K562 (cell line): ENCODE measurements at regions not wholly inside any gene's neighbourhood (a gene's known extent, or its start where the extent isn't known, plus 50 kb on each side); places are given as distances from the start of the nearest gene placed in this dataset.

Source experiments
- ATAC-seq: fragments of 200-7000 bp; cut with Tn5 transposase; 3 replicates; pipeline ENCODE4 v1.9.1; 2020; ENCODE audit warnings: moderate library complexity
- BruUV-seq: library from RNA; stranded (reverse); fragments of 400-500 nt; replicated peaks from 2 replicates; lab custom pipeline; 2021; lab: Mats Ljungman, UMichigan
- CTCF ChIA-PET: fragments of 300-600 bp; formaldehyde crosslinking; extraction: SDS; loops from one replicate; lab custom pipeline; 2021; ENCODE audit warnings: low intra/inter-chr PET ratio; lab: Yijun Ruan, JAX
- POLR2A ChIA-PET: fragments of 300-600, 350-650 bp; sonication (Branson Sonifier 250); formaldehyde crosslinking; extraction: SDS; loops from one replicate; lab custom pipeline; 2021; ENCODE audit warnings: antibody characterized with exemption, inconsistent platforms; lab: Yijun Ruan, JAX
- DNase-seq, 4 experiments: peaks; one replicate each; pipeline versions ENCODE4 v3.0.0 to v3.0.0-alpha.2; 2011 to 2018; ENCODE audit warnings: low spot score in 3 of 4, mixed read lengths in 3 of 4; ENCODE audit errors: extremely low read depth in 1 of 4
- FAIRE-seq: peaks from 2 replicates; lab custom pipeline; 2011; peaks lifted over from hg19 to GRCh38; lab: Jason Lieb, UNC
- H2AFZ ChIP-seq: 2 replicates; pipeline ENCODE4 v1.6.0; 2011; ENCODE audit warnings: low read depth, low read length, control low read depth, inconsistent platforms
- H3K27ac ChIP-seq: fragments of 200-600 bp; 3 replicates; pipeline ENCODE4 v1.8.0; 2011; ENCODE audit warnings: low read depth, mild to moderate bottlenecking, control low read depth, inconsistent platforms, low read length, moderate library complexity, mixed read lengths; ENCODE audit errors: extremely low read depth
- H3K27me3 ChIP-seq, 2 experiments: fragments of 300-600 bp in 1 of 2; 2 replicates in 1 of 2; 3 replicates in 1 of 2; pipeline versions ENCODE4 v1.6.0 to v1.8.0; 2011; ENCODE audit warnings: inconsistent platforms in 2 of 2, low read length in 2 of 2, mild to moderate bottlenecking in 1 of 2, mixed read lengths in 1 of 2, moderate library complexity in 1 of 2; ENCODE audit not compliant: control insufficient read depth in 2 of 2, insufficient read depth in 2 of 2
- H3K36me3 ChIP-seq: fragments of 300-600 bp; 3 replicates; pipeline ENCODE4 v1.8.0; 2011; ENCODE audit warnings: mild to moderate bottlenecking, low read length, inconsistent platforms; ENCODE audit not compliant: control insufficient read depth, insufficient read depth
- H3K4me1 ChIP-seq, 2 experiments: fragments of 200-600 bp in 1 of 2; replicated peaks in 1 of 2; 2 replicates in 1 of 2; 3 replicates in 1 of 2; pipeline versions ENCODE4 v1.5.1 to v1.8.0; 2011; ENCODE audit warnings: inconsistent platforms in 2 of 2, low read length in 2 of 2, mild to moderate bottlenecking in 1 of 2, mixed read lengths in 1 of 2, moderate library complexity in 1 of 2; ENCODE audit not compliant: control insufficient read depth in 2 of 2, insufficient read depth in 2 of 2
- H3K4me2 ChIP-seq: 2 replicates; pipeline ENCODE4 v1.6.1; 2011; ENCODE audit warnings: low read length, control low read depth, inconsistent platforms, mixed read lengths; ENCODE audit not compliant: insufficient read depth
- H3K4me3 ChIP-seq: fragments of 200-600 bp; sonication (generic), shearing (Covaris generic); 2 replicates; pipeline ENCODE4 v1.5.1; 2016; ENCODE audit warnings: control low read depth, inconsistent platforms
- H3K79me2 ChIP-seq: fragments of 200-600 bp; 3 replicates; pipeline ENCODE4 v1.8.0; 2011; ENCODE audit warnings: low read length, inconsistent platforms; ENCODE audit not compliant: control insufficient read depth, insufficient read depth
- H3K9ac ChIP-seq, 2 experiments: 2 replicates each; pipeline versions ENCODE4 v1.6.0 to v1.6.1; 2011; ENCODE audit warnings: low read depth in 2 of 2, low read length in 2 of 2, control low read depth in 1 of 2, inconsistent platforms in 1 of 2, mild to moderate bottlenecking in 1 of 2, mixed read lengths in 1 of 2; ENCODE audit not compliant: insufficient read depth in 1 of 2
- H3K9me1 ChIP-seq: one replicate; pipeline ENCODE4 v1.6.0; 2011; ENCODE audit warnings: inconsistent platforms, mild to moderate bottlenecking, low read length, moderate library complexity; ENCODE audit not compliant: control insufficient read depth, insufficient read depth
- H3K9me3 ChIP-seq: replicated peaks from 2 replicates; pipeline ENCODE4 v1.5.1; 2011; ENCODE audit warnings: low read depth, low read length, inconsistent platforms; ENCODE audit not compliant: control insufficient read depth, insufficient read depth
- H4K20me1 ChIP-seq: replicated peaks from 2 replicates; pipeline ENCODE4 v1.6.1; 2011; ENCODE audit warnings: low read length, inconsistent platforms, mixed read lengths; ENCODE audit not compliant: control insufficient read depth, insufficient read depth
- FOXP4 ChIP-seq: sonication (generic); formaldehyde crosslinking; IDR thresholded peaks from 2 replicates; pipeline ENCODE4 v1.8.0; 2022; ENCODE audit warnings: mild to moderate bottlenecking, missing genetic modification reagents, borderline replicate concordance
- MAZ ChIP-seq, 2 experiments: fragments of 450-650 bp in 1 of 2; sonication (generic) in 1 of 2; formaldehyde crosslinking; IDR thresholded peaks in 1 of 2; conservative IDR thresholded peaks in 1 of 2; 2 replicates each; pipeline versions ENCODE4 v1.4.0 to v1.5.0; 2020; ENCODE audit warnings: mild to moderate bottlenecking in 1 of 2, missing genetic modification reagents in 1 of 2
- SIN3A ChIP-seq, 2 experiments: fragments of 150-350 bp in 1 of 2; IDR thresholded peaks; 2 replicates each; pipeline ENCODE4 v1.6.1; 2011 to 2016; ENCODE audit warnings: borderline replicate concordance in 2 of 2, low read depth in 2 of 2, low read length in 2 of 2, mild to moderate bottlenecking in 2 of 2, moderate library complexity in 2 of 2; ENCODE audit not compliant: control insufficient read depth in 1 of 2
- WGBS: fragments of 100-300 bp; shearing (Covaris generic); methylation state at CpG from one replicate; pipeline ENCODE4 v1.1.6; 2016; ENCODE audit warnings: low coverage, mixed read lengths; ENCODE audit not compliant: insufficient coverage; ENCODE audit errors: missing lambda C conversion rate; 5-methylcytosine and 5-hydroxymethylcytosine counted together
- in situ Hi-C: fragments of 300-500 bp; cut with MboI; formaldehyde crosslinking; loops from 4 replicates; pipeline ENCODE4 v1.15.0; 2018; ENCODE audit warnings: inconsistent platforms, mixed read lengths
- intact Hi-C: fragments of 100-400 bp; cut with micrococcal nuclease; formaldehyde crosslinking; loops from 2 replicates; pipeline ENCODE4 v1.14.2; 2022

GRCh38 chr11:115760461-115761320, 256.5 kb upstream of the CADM1 start (continued):
- TF ChIP-seq FOXP4 (CRISPR knock-in tag) = no peak

GRCh38 chr11:115759622-115760460, 255.6 kb upstream of the CADM1 start:
- Histone ChIP-seq H3K4me1 (0 out of 5 replicates have a peak, but pooled peaks cover 0 to 5% of the 10 kb centered on the region in 2 experiments), H3K4me3 (no peak overlapping the region)
- TF ChIP-seq MAZ (CRISPR knock-in tag; conservative IDR thresholded peaks at IDR 0.05 in 1 of 2, IDR thresholded peaks at IDR 0.05 in 1 of 2) = 0 out of 4 replicates have a peak, but pooled peaks of 1 of the 2 experiments have one; percentile 28
- TF ChIP-seq SIN3A (IDR thresholded peaks at IDR 0.05; ENCODE audit: borderline replicate concordance in 2 of 2, control insufficient read depth in 1 of 2, low read depth in 2 of 2, low read length in 2 of 2) = no peak
- TF ChIP-seq, all 486 proteins: peak for 1
- in situ Hi-C loops (no loop called here), intact Hi-C loops (no loop called here)
- H3K79me2 ChIP-seq = no peaks in the 10 kb centered on the region
- DNase-seq (no peak), ATAC-seq (no peak), FAIRE-seq (no peak)
- under 1% methylated on average over 25 of the region's 70 CpGs for WGBS
- no peaks in the 10 kb centered on the region for H3K9me3 ChIP-seq
- no peak overlapping the region for H3K27ac ChIP-seq
- H2AFZ ChIP-seq = no peak overlapping the region
- H3K4me2 ChIP-seq = no peak overlapping the region
- CTCF ChIA-PET = no interaction called here
- no peaks in the 10 kb centered on the region for H4K20me1 ChIP-seq
- H3K9ac ChIP-seq = no peak overlapping the region
- H3K36me3 ChIP-seq = no peaks in the 10 kb centered on the region
- H3K9me1 ChIP-seq = no peaks in the 10 kb centered on the region
- POLR2A ChIA-PET = no interaction called here
- no TSS peak for BruUV-seq
- peaks cover 6 to 23% of the 10 kb centered on the region in 2 experiments; a peak in 3 of 5 replicates for H3K27me3 ChIP-seq
